Astrocyte (in vitro differentiated cells and primary cell): ENCODE measurements at regions not wholly inside any gene's neighbourhood (a gene's known extent, or its start where the extent isn't known, plus 50 kb on each side); places are given as distances from the start of the nearest gene placed in this dataset.

ENCODE experiments used
- DNase-seq: peaks from one replicate; pipeline ENCODE4 v3.0.0-alpha.2; 2010; ENCODE audit warnings: low read depth
- FAIRE-seq: peaks from 2 replicates; lab custom pipeline; 2011; peaks lifted over from hg19 to GRCh38; lab: Jason Lieb, UNC
- H2AFZ ChIP-seq: 2 replicates; pipeline ENCODE4 v1.6.0; 2012; ENCODE audit warnings: low read depth, low read length, inconsistent platforms
- H3K27ac ChIP-seq: 2 replicates; pipeline ENCODE4 v1.5.1; 2011; ENCODE audit warnings: low read depth, low read length, inconsistent platforms
- H3K27me3 ChIP-seq: 2 replicates; pipeline ENCODE4 v1.6.0; 2011; ENCODE audit warnings: low read length, inconsistent platforms; ENCODE audit not compliant: insufficient read depth
- H3K36me3 ChIP-seq: 2 replicates; pipeline ENCODE4 v1.5.1; 2011; ENCODE audit warnings: low read length, inconsistent platforms; ENCODE audit not compliant: insufficient read depth
- H3K4me1 ChIP-seq: 2 replicates; pipeline ENCODE4 v1.5.1; 2011; ENCODE audit warnings: low read length, inconsistent platforms; ENCODE audit not compliant: insufficient read depth
- H3K4me2 ChIP-seq: 2 replicates; pipeline ENCODE4 v1.6.0; 2012; ENCODE audit warnings: low read length, inconsistent platforms
- H3K4me3 ChIP-seq: 2 replicates; pipeline ENCODE4 v1.5.1; 2011; ENCODE audit warnings: low read depth, mild to moderate bottlenecking, low read length, inconsistent platforms; ENCODE audit not compliant: insufficient read depth
- H3K79me2 ChIP-seq: 2 replicates; pipeline ENCODE4 v1.6.0; 2012; ENCODE audit warnings: mild to moderate bottlenecking, low read length, inconsistent platforms; ENCODE audit not compliant: insufficient read depth
- H3K9ac ChIP-seq: 2 replicates; pipeline ENCODE4 v1.6.0; 2012; ENCODE audit warnings: mild to moderate bottlenecking, low read length, inconsistent platforms
- H3K9me3 ChIP-seq: 2 replicates; pipeline ENCODE4 v1.5.1; 2012; ENCODE audit warnings: low read depth, mild to moderate bottlenecking, low read length, inconsistent platforms; ENCODE audit not compliant: insufficient read depth
- H4K20me1 ChIP-seq: 2 replicates; pipeline ENCODE4 v1.6.0; 2012; ENCODE audit warnings: low read length, inconsistent platforms; ENCODE audit not compliant: insufficient read depth
- H3K27ac Mint-ChIP-seq: one replicate; pipeline ENCODE4 v1.8.0; 2021; ENCODE audit warnings: mild to moderate bottlenecking, mixed read lengths; ENCODE audit not compliant: unreplicated experiment
- H3K27me3 Mint-ChIP-seq: one replicate; pipeline ENCODE4 v1.8.0; 2021; ENCODE audit warnings: low read depth, mixed read lengths; ENCODE audit not compliant: unreplicated experiment
- H3K36me3 Mint-ChIP-seq: one replicate; pipeline ENCODE4 v1.8.0; 2021; ENCODE audit warnings: low read depth, mixed read lengths; ENCODE audit not compliant: unreplicated experiment
- H3K4me1 Mint-ChIP-seq: one replicate; pipeline ENCODE4 v1.8.0; 2021; ENCODE audit warnings: low read depth, mixed read lengths; ENCODE audit not compliant: unreplicated experiment
- H3K4me3 Mint-ChIP-seq: one replicate; pipeline ENCODE4 v1.8.0; 2021; ENCODE audit warnings: mild to moderate bottlenecking, moderate library complexity, mixed read lengths; ENCODE audit not compliant: unreplicated experiment
- H3K9me3 Mint-ChIP-seq: one replicate; pipeline ENCODE4 v1.8.0; 2021; ENCODE audit warnings: mild to moderate bottlenecking, mixed read lengths; ENCODE audit not compliant: unreplicated experiment
- EZH2 ChIP-seq: IDR thresholded peaks from 2 replicates; pipeline ENCODE4 v1.6.1; 2012; ENCODE audit warnings: mild to moderate bottlenecking, low read length, inconsistent platforms; ENCODE audit not compliant: insufficient read depth
- TF ChIP-seq, protein P1 (sequence below): IDR thresholded peaks from 2 replicates; pipeline ENCODE4 v1.5.1; 2011; ENCODE audit warnings: low read depth, mild to moderate bottlenecking, inconsistent platforms, low read length, moderate library complexity; ENCODE audit not compliant: insufficient read depth

DNA sequence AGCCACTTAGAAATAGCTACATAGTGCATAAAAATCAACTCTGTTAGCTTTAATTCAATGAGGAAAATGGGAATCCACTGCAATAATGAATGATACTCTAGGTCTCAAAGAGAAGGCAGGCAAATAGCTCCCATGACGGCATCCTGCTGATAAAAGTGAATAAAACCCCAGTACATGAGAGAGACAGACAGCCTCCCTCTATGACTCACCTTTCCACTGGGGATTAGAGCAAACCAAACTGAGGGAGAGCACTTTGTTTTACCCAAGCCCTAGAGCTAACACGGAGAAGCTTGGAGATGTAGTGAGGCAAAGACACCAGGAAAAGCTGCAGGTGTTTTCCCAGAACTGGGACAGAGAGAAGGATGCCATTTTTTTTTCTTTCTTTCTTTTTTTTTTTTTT lies 621.9 kb downstream of the LRRIQ3 start:
- H3K9ac ChIP-seq = no peak overlapping the region
- no peaks in the 10 kb centered on the region for H3K9me3 ChIP-seq
- TF ChIP-seq, protein P1, sequence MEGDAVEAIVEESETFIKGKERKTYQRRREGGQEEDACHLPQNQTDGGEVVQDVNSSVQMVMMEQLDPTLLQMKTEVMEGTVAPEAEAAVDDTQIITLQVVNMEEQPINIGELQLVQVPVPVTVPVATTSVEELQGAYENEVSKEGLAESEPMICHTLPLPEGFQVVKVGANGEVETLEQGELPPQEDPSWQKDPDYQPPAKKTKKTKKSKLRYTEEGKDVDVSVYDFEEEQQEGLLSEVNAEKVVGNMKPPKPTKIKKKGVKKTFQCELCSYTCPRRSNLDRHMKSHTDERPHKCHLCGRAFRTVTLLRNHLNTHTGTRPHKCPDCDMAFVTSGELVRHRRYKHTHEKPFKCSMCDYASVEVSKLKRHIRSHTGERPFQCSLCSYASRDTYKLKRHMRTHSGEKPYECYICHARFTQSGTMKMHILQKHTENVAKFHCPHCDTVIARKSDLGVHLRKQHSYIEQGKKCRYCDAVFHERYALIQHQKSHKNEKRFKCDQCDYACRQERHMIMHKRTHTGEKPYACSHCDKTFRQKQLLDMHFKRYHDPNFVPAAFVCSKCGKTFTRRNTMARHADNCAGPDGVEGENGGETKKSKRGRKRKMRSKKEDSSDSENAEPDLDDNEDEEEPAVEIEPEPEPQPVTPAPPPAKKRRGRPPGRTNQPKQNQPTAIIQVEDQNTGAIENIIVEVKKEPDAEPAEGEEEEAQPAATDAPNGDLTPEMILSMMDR = no peak
- no peak for TF ChIP-seq EZH2
- no peaks in the 10 kb centered on the region for H3K27me3 ChIP-seq
- no peaks in the 10 kb centered on the region for H3K36me3 ChIP-seq
- H3K4me2 ChIP-seq = no peak overlapping the region
- no peak overlapping the region for H3K27ac ChIP-seq
- no peaks in the 10 kb centered on the region for H3K36me3 Mint-ChIP-seq
- DNase-seq = no peak
- H3K9me3 Mint-ChIP-seq = peaks cover 6% of the 10 kb centered on the region
- no peak overlapping the region for H3K27ac Mint-ChIP-seq
- no peaks in the 10 kb centered on the region for H3K27me3 Mint-ChIP-seq
- H3K4me1 Mint-ChIP-seq = no peaks in the 10 kb centered on the region
- H3K79me2 ChIP-seq = no peaks in the 10 kb centered on the region
- H3K4me1 ChIP-seq = no peaks in the 10 kb centered on the region
- FAIRE-seq = no peak
- no peaks in the 10 kb centered on the region for H4K20me1 ChIP-seq
- no peak overlapping the region for H3K4me3 ChIP-seq
- no peak overlapping the region for H2AFZ ChIP-seq
- no peak overlapping the region for H3K4me3 Mint-ChIP-seq

DNA sequence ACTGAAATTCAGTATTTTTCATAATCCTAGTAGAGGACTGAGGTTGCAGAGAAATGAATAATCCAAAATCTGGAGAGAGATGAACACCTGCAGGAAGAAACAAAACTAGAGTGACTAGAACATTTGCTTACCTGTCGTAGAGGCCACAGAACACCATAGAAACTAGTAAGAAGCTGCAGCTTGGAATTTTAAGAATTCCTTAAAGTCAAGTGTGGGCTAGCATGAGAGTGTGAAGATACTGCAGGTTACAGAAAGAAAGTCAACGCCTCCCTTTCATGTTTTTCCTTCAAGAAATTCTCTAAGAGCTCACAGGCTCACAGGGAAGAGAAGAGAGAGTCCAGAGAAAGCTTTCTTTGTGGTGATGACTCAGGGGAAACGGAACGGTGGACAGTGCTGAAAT lies 633.7 kb downstream of the LRRIQ3 start:
- no peak overlapping the region for H3K4me3 ChIP-seq
- H3K27me3 ChIP-seq = no peaks in the 10 kb centered on the region
- no peaks in the 10 kb centered on the region for H3K79me2 ChIP-seq
- no peaks in the 10 kb centered on the region for H3K9me3 ChIP-seq
- H3K9ac ChIP-seq = no peak overlapping the region
- no peak for DNase-seq
- Mint-ChIP-seq H3K4me1 (peaks cover 5% of the 10 kb centered on the region), H3K27ac (no peak overlapping the region), H3K27me3 (no peaks in the 10 kb centered on the region), H3K36me3 (no peaks in the 10 kb centered on the region), H3K9me3 (no peaks in the 10 kb centered on the region), H3K4me3 (no peak overlapping the region)
- H3K4me2 ChIP-seq = no peak overlapping the region
- FAIRE-seq = no peak
- no peaks in the 10 kb centered on the region for H3K36me3 ChIP-seq
- no peak overlapping the region for H2AFZ ChIP-seq
- TF ChIP-seq, protein P1 = no peak
- TF ChIP-seq EZH2 = no peak
- H4K20me1 ChIP-seq = no peaks in the 10 kb centered on the region
- H3K27ac ChIP-seq = no peak overlapping the region
- H3K4me1 ChIP-seq = no peaks in the 10 kb centered on the region

DNA sequence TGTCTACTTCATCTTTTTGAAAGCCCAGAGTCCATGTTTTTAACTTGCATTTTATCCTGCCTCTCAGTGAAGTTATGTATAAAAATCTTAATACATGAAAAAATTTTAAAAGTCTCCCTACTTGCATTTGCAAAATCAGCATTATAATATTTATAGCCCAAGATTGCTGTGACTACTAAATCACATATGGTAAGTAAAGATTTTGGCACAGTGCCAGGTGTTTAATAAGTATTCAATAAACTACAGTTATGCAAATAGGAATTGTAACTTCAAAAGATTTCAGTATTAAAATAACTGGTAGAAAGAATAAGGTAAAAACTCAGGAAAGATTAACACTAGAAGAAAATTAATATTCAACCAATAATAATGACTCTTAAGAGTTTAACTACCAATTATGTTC lies 641.7 kb downstream of the LRRIQ3 start:
- Mint-ChIP-seq H3K4me1 (no peaks in the 10 kb centered on the region), H3K36me3 (no peaks in the 10 kb centered on the region)

More for the DNA sequence above, 641.7 kb downstream of the LRRIQ3 start:
- Mint-ChIP-seq H3K27ac (no peak overlapping the region), H3K4me3 (no peak overlapping the region), H3K27me3 (no peaks in the 10 kb centered on the region), H3K9me3 (peaks cover 9% of the 10 kb centered on the region)
- no peaks in the 10 kb centered on the region for H3K4me1 ChIP-seq
- no peak overlapping the region for H3K4me3 ChIP-seq
- H3K9ac ChIP-seq = no peak overlapping the region
- no peak for DNase-seq
- no peak overlapping the region for H3K27ac ChIP-seq
- no peaks in the 10 kb centered on the region for H3K9me3 ChIP-seq
- no peak overlapping the region for H3K4me2 ChIP-seq
- no peak for FAIRE-seq
- H2AFZ ChIP-seq = no peak overlapping the region
- H3K79me2 ChIP-seq = no peaks in the 10 kb centered on the region
- H3K36me3 ChIP-seq = no peaks in the 10 kb centered on the region
- TF ChIP-seq EZH2 = no peak
- TF ChIP-seq, protein P1 = no peak
- no peaks in the 10 kb centered on the region for H3K27me3 ChIP-seq
- no peaks in the 10 kb centered on the region for H4K20me1 ChIP-seq
